ENCODE measurements at regions not wholly inside any gene's neighbourhood (a gene's known extent, or its start where the extent isn't known, plus 50 kb on each side); places are given as distances from the start of the nearest gene placed in this dataset.

DNA sequence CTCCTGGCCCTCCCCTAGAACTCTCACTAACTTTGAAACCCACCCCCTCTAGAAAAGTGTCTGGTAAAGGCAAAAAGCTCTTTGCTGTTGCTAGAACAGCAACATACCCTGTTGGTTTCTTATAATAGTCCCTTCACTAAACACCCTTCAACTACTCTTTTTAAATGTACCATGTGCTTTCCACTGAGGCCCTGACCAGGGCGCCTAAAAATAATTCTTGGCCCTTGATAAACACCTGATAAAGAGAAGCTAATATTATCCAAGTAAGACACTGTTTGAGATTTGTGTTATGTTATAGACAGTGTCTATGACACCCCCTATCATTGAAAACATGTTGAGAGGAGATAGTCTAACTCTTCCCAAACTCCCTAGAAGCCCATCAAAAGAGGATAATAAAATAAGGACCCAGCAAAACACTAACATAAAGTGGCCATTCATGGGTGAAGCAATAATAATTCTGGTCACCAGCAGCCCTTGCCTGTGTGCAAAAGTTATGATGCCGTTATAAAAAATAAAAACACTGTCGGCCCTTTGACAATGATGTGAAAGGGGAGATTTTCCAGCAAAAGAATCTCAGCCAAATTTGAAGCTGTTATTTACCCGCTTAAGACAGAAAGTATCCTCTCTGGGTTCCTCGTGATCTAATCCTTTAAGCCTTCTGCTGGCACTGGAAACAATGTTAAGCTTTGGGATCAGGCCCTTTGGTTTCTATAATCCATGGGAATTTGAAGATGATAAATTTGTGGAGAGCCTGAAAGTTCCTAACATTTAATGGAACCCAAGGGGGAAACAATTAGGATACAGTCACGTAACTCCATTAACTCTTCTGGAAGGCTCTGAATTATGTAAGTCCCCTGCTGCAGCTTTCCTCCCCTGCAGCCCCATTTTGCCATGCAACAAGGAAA is 122.6 kb upstream of the PLCB4 start:
- Histone ChIP-seq H3K4me3 (ENCODE audit: insufficient read depth, low read depth, low read length) (no peak overlapping the region), H3K9me1 (ENCODE audit: insufficient read depth, low read length) (no peaks in the 10 kb centered on the region), H2AFZ (replicated peaks; ENCODE audit: low read length, poor library complexity) (no peak overlapping the region), H3K9me3 (ENCODE audit: control insufficient read depth, insufficient read depth, low read length) (no peaks in the 10 kb centered on the region), H2BK15ac (ENCODE audit: low read depth, low read length) (no peak overlapping the region), H3K4me2 (ENCODE audit: low read depth, low read length) (no peak overlapping the region), H2AK9ac (replicated peaks; ENCODE audit: low read depth, low read length, poor library complexity) (no peak overlapping the region), H2BK5ac (ENCODE audit: low read depth, low read length, poor library complexity, severe bottlenecking) (no peak overlapping the region), H3K14ac (replicated peaks; ENCODE audit: low read depth, low read length) (no peak overlapping the region), H3K27ac (ENCODE audit: insufficient read depth, low read length) (no peak overlapping the region), H2AK5ac (ENCODE audit: low read depth, low read length) (no peak overlapping the region), H4K5ac (ENCODE audit: low read depth, low read length) (no peak overlapping the region), H3K56ac (ENCODE audit: extremely low read depth, insufficient read depth, low read length) (no peak overlapping the region), H3K27me3 (ENCODE audit: control insufficient read depth, insufficient read depth, low read length) (no peaks in the 10 kb centered on the region; the same call in 1 of the 2 replicates), H2BK20ac (ENCODE audit: low read depth, low read length) (no peak overlapping the region), H3K4ac (ENCODE audit: low read depth, low read length) (no peak overlapping the region), H3K9ac (ENCODE audit: low read depth, low read length) (no peak overlapping the region), H3K4me1 (ENCODE audit: control insufficient read depth, insufficient read depth, low read length) (no peaks in the 10 kb centered on the region), H2BK120ac (ENCODE audit: low read depth, low read length) (no peak overlapping the region), H3K18ac (ENCODE audit: low read depth, low read length) (no peak overlapping the region), H3K36me3 (ENCODE audit: control insufficient read depth, insufficient read depth, low read length) (no peaks in the 10 kb centered on the region), H4K20me1 (ENCODE audit: insufficient read depth, low read length) (no peaks in the 10 kb centered on the region), H4K91ac (ENCODE audit: insufficient read depth, low read depth, low read length) (no peak overlapping the region), H3K79me1 (ENCODE audit: low read depth in 1 of 2, low read length in 2 of 2) (no peaks in the 10 kb centered on the region), H4K8ac (ENCODE audit: low read depth in 2 of 2, low read length in 2 of 2) (no peak overlapping the region), H3K23ac (ENCODE audit: low read depth, low read length) (no peak overlapping the region)
- ATAC-seq (ENCODE audit: low read depth) (no peak), DNase-seq (no peak)
- no TSS peak for BruUV-seq (replicated peaks)
- intact Hi-C loops (cut with micrococcal nuclease) = no loop called here
- ChIA-PET CTCF (no interaction called here), POLR2A (ENCODE audit: unreplicated experiment) (no interaction called here)
- in situ Hi-C loops (cut with MboI; ENCODE audit: low sequenced_read_pairs) = no loop called here
- WGBS, 2 experiments (ENCODE audit: extremely low coverage in 2 of 2, insufficient read length in 1 of 2) = no CpG with 5 or more reads among the region's 6 CpGs
- TF ChIP-seq, protein P1, sequence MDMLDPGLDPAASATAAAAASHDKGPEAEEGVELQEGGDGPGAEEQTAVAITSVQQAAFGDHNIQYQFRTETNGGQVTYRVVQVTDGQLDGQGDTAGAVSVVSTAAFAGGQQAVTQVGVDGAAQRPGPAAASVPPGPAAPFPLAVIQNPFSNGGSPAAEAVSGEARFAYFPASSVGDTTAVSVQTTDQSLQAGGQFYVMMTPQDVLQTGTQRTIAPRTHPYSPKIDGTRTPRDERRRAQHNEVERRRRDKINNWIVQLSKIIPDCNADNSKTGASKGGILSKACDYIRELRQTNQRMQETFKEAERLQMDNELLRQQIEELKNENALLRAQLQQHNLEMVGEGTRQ (IDR thresholded peaks at IDR 0.05; ENCODE audit: low read depth, low read length) = no peak
- TF ChIP-seq, protein P2, sequence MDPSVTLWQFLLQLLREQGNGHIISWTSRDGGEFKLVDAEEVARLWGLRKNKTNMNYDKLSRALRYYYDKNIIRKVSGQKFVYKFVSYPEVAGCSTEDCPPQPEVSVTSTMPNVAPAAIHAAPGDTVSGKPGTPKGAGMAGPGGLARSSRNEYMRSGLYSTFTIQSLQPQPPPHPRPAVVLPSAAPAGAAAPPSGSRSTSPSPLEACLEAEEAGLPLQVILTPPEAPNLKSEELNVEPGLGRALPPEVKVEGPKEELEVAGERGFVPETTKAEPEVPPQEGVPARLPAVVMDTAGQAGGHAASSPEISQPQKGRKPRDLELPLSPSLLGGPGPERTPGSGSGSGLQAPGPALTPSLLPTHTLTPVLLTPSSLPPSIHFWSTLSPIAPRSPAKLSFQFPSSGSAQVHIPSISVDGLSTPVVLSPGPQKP (IDR thresholded peaks at IDR 0.05; ENCODE audit: borderline replicate concordance, low read depth, low read length) = no peak
- no peak for TF ChIP-seq MXI1 (IDR thresholded peaks at IDR 0.05; ENCODE audit: borderline replicate concordance, low read depth, low read length)
- TF ChIP-seq, protein P3, sequence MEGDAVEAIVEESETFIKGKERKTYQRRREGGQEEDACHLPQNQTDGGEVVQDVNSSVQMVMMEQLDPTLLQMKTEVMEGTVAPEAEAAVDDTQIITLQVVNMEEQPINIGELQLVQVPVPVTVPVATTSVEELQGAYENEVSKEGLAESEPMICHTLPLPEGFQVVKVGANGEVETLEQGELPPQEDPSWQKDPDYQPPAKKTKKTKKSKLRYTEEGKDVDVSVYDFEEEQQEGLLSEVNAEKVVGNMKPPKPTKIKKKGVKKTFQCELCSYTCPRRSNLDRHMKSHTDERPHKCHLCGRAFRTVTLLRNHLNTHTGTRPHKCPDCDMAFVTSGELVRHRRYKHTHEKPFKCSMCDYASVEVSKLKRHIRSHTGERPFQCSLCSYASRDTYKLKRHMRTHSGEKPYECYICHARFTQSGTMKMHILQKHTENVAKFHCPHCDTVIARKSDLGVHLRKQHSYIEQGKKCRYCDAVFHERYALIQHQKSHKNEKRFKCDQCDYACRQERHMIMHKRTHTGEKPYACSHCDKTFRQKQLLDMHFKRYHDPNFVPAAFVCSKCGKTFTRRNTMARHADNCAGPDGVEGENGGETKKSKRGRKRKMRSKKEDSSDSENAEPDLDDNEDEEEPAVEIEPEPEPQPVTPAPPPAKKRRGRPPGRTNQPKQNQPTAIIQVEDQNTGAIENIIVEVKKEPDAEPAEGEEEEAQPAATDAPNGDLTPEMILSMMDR (conservative IDR thresholded peaks at IDR 0.05; ENCODE audit: low read depth, low read length) = no peak
- TF ChIP-seq BHLHE40 (IDR thresholded peaks at IDR 0.05; ENCODE audit: low read depth, low read length) = no peak
- no peak for TF ChIP-seq FOS (IDR thresholded peaks at IDR 0.05; ENCODE audit: low read depth, low read length)
- no peak for TF ChIP-seq MAZ (IDR thresholded peaks at IDR 0.05; ENCODE audit: borderline replicate concordance, low read depth, low read length)
- dilution Hi-C loops (cut with HindIII; ENCODE audit: low sequenced_read_pairs, unreplicated experiment) = no loop called here

All from IMR-90 (cell line).